ENCODE measurements at regions not wholly inside any gene's neighbourhood (a gene's known extent, or its start where the extent isn't known, plus 50 kb on each side); places are given as distances from the start of the nearest gene placed in this dataset.
A peak's percentile ranks its signal among the peaks of the same experiment; 100 is the strongest.

DNA sequence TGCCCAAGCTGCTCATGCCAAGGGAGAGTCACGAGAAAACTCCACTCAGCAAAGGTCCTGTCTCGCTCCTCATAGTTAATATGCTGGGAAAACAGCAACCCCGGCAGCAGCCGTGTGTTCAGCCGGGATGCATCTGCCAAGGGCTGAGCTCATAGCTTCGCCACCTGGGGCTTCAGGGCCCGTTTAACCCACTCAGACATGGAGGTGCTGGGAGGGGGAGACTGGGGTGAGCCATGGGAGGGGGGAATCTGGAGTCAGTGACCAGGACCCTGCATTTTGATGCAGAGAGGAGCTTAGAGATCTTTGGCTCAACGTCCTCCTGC, 283.4 kb downstream of the PTPRU start:
- no peak for DNase-seq

DNA sequence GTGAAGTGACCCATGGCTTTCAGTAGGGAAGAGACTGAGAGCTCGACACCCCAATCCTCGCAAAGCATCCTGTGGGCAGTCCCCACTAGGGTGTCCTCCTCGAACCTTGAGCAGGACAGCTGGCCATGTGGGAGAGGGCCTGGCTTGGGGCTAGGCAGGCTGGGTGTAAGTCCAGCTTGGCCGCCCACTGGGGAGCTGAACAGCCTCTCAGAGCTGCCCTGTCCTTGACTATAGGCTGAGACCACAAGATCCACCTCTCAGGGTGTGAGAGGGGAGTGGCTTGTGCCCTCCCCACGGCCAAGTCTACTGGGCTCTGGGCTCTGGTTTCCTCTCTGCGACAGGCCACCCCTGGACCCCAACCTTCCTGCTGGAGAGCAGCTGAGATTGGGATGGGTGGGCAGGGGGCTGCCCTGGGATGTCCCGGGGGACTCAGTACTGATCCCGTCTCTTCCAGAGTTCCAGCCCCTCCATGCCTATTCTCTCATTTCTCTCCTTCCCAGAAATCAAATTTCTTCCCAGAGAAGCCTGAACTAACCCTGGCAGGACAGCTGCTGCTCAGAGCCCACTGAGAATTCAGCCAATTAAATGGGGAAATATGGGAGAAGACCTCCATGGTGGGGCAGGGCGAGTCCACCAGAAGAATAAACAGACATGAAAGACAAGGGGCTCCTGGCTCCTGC, 282.9 kb downstream of the PTPRU start:
- no peak for DNase-seq

- DNase-seq: no peak
Measured at GRCh38 chr1:29518183-29518835, 282.0 kb downstream of the PTPRU start.

GRCh38 chr1:29517251-29518086, 281.1 kb downstream of the PTPRU start:
- DNase-seq: no peak

- no peak for DNase-seq
Measured at GRCh38 chr1:29516063-29516820, 279.9 kb downstream of the PTPRU start.

DNA sequence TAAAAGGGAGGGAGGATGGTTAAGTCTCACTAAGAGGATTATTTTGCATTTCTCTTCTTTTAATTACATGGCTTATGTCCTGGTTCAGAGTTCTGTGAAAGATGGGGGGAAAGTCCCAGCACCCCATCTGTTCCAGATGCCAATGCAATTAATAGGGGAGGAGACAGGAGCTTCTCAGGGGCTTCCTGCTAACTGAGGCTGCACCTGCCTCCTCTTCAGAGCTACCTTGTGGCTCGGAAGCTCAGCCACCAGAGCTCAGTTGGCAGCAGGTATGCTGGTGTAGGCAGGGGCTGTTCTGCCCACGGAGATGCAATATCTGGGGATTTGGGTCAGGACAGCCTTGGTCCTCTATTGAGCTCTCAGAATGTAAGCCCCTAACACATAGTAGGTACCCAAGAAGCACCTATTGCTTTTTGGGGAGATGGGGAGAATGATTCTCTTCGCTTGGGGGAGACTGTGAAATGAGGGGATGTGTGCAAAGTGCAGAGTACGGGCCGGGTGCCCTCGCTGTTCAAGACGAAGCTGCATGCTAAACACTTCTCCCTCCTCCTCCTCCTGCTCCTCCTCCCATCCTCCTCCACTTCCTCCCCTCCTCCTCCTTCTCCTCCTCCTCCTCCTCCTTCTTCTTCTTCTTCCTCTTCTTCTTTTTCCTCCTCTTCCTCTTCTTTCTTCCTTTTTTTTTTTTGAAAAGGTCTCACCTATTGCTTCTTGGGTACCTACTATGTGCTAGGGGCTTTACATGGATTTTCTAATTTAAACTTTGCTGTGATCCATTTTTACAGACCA, 279.0 kb downstream of the PTPRU start:
- DNase-seq: no peak

- no peak for DNase-seq
Measured at GRCh38 chr1:29514361-29515169, 278.2 kb downstream of the PTPRU start.

DNA sequence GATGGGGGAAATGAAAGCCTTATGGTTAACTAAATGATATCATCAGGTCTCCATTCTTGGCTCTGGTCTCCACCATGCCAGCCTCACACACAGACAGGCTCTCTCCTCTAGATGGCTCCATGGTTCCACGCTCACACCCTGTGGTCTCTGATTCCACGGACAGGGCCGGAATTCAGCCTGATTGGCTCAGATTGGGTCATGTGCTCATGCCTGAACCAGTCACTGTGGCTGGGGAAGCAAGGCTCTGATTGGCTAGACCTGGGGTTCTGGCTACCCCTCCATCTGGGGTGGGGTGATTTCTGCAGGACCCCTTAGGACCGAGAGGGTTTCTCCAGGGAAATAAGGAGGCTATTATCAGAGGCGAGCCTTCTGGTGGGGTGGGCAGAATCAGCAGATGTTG, 277.0 kb downstream of the PTPRU start:
- peak in 1 of 2 experiments; percentile 9 for DNase-seq

DNA sequence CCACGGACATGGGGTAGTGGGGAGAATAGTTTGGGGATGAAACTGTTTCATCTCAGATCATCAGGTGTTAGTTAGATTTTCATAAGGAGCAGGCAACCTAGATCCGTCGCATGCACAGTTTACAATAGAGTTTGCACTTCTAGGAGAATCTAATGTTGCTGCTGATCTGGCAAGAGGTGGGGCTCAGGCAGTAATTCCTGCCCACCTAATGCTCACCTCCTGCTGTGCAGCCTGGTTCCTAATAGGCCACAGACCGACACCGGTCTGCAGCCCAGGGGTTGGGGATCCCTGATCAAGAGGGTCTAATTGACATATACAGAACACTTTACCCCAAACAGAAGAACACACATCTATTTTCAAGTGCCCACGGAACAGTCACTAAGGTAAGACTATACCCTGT, 275.1 kb downstream of the PTPRU start:
- DNase-seq: no peak

- DNase-seq: no peak
Measured at GRCh38 chr1:29508458-29509107, 272.3 kb downstream of the PTPRU start.

DNA sequence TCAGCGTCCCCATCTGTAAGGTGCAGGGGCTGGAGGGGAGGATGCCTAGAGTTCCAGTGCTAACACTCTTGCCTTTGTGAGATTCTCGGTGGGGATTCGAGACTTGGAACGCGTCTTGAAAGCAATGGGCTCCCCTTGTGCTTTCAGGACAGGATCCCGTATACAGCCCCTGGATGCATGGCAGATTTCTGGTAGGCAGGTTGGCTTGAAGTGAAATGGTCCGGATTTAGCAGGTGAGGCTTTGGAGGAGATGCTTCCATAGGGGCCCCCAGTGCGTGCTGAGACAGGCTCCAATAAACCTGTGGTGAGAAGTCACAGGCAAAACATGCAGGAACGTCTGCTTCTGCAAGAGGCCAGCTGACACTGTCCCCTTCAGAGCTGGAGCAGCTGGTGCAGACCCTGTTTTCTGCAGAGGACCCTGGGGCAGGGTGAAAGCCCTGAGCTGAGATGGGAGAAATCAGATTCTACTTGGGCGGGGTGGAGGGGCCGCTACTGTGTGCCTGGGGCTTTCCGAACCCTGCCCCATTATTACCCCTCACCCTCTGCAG, 270.4 kb downstream of the PTPRU start:
- DNase-seq: no peak

DNA sequence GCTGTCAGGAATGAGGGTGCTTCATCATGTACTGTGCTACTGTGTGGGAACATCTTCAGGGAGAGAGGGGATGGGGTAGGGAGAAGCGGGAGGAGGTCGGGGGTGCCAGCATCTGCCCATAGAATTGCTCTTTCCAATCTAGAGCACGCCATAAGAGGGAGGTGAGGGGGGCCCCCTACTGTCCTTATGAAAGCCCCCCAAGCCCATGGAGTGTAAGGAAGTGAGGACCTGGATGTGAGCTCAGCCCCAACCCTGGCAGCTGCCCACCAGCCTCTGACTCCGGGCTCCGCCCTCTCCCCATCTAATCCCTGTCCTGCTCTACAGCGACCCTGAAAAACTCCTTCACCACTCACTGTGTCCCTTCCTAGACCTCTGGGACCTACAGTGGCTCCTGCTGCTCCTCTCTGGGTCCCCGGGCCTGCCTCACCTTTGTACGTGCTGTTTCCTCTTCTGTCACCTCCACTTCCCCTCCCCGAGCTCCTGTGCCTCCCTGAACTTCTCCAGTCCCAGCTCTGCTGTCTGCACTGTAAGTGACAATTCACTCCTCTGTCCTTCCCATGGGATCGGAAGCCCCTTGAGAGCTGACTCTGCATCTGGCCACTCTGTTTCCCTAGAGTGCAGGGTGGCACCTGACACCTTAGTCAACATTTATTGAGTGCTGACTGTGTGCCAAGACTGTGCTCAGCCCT, 269.4 kb downstream of the PTPRU start:
- DNase-seq: no peak

DNA sequence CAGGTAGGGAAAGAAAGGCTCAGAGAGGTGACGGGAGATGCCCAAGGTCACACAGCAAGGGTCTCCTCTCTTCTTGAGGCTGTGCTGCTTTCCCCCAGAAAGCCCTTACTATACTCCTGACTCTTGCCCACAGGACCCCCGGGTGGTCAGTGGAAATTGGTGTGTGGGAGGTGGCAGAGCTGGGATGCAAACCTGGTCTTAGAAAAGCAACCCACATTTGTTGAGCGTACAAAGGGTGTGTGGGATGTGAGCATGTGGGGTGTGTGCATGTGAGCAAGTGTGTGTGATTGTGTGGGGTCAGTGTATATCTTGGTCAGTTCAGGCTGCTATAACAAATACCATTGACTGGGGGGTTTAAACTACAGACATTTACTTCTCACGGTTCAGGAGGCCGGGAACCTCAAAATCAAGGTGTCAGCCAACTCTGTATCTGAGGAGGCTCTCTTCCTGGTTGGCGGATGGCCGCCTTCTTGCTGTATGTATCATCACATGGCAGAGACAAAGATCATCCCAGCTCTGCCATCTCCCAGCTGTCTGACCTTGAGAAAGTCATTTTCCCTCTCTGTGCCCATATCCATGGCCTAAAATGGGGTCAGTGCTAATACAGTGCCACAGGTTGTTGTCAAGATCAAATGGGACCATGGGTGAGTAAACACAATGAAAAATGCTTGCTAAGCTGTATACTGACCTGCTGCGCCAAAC, 268.5 kb downstream of the PTPRU start:
- DNase-seq: no peak

DNA sequence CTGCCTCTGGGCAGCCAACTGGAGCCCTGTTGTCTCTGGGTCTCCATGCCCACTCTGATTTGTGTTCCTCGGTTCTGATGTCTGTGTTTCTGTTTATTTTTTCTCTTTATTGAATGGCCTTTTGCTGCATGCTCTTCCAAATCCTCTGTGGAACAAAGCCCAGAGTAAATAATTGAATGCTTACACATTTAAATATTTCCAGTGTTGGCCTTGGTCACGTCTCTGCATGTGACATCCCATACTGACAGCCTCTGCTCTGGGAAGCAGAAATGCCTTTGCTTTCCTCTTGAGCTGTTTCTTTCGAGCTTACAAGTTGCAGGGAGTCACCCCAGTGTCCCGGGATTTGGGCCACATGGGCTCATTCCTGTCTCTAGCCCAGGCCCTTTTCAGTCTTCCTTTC, 267.9 kb downstream of the PTPRU start:
- no peak for DNase-seq

DNA sequence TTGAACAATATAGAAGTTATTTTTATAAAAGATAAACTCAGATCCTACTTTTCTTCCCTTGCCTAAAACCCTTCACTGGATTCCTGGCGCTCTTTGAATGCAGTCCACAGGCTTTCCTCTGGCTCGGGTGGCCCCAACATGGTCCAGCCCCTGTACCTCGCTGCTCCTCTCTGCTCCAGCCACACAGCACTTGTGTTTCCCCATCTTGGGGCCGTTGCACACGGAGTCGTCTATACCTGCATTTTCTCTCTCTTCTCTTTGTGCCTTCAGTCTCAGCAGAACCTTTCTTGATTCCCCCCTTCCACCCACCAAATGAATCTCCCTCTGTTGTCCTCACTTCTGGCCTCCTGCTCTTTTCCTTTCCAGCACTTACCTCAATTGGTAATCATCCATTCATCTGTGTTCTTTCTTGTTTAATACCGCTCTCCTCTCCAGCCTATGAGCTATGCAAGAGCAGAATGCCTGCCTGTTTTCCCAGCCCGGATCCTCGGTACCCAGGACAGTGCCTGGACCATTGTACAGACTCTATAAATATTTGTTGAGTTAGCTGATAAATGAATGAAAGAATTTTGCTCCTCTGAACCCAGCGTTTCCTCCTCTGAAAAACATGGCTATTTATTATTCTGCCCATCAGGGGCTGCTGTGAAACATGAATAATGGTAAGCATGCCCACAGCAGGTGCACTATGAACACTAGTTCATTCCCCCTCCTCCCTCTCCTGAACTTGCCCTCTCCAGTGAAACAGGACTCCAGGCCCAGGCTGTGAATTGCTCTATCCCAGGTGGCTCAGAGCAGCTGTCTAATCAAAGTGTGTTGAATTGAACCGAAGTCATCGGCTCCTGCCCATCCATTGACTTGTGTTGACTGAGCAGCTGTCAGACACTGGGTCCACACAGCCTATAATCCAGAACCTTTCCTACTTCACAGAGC, 266.9 kb downstream of the PTPRU start:
- DNase-seq: no peak

DNA sequence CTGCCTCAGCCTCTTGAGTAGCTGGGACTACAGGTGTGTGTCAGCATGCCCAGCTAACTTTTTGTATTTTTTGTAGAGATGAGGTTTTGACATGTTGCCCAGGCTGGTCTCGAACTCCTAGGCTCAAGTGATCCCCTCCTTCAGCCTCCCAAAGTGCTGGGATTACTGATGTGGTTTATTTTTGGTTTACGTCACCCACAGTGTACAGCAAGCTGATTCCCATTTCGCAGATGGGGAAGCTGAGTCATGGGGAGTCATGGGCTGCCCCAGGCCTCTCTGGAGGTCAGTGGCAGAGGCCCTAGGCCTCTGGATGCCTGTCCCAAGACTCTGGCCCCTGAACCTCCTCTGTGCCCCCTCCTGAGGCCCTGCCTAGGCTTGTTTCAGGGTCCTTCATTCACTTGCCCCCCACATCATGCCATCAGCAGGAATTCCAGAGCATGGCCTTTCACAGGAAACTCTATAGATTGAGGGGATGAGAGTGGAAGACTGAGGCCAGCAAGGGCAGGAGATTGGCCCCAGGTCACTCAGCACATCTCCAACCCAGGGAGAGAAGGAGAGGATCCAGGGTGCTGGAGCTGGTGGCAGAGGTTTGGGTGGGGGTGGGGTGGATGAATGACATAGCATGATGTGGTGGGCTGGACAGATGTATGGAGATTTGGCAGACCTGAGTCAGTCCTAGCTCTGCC, 266.0 kb downstream of the PTPRU start:
- no peak for DNase-seq

GRCh38 chr1:29501227-29501976, 265.1 kb downstream of the PTPRU start:
- DNase-seq: no peak
